Activated CD4-positive, alpha-beta T cell treated with anti-CD3 and anti-CD28 coated beads, Interleukin-2, Interleukin-4, amounts not matched to agents 100 ng/mL and 50 ng/mL, durations not matched to agents 16 hours and 8 hours (primary cell): ENCODE measurements at regions not wholly inside any gene's neighbourhood (a gene's known extent, or its start where the extent isn't known, plus 50 kb on each side); places are given as distances from the start of the nearest gene placed in this dataset.
A peak's percentile ranks its signal among the peaks of the same experiment; 100 is the strongest.

Source experiments
- DNase-seq: peaks from one replicate; pipeline ENCODE4 v3.0.0-alpha.2; 2020; ENCODE audit warnings: low spot score

DNA sequence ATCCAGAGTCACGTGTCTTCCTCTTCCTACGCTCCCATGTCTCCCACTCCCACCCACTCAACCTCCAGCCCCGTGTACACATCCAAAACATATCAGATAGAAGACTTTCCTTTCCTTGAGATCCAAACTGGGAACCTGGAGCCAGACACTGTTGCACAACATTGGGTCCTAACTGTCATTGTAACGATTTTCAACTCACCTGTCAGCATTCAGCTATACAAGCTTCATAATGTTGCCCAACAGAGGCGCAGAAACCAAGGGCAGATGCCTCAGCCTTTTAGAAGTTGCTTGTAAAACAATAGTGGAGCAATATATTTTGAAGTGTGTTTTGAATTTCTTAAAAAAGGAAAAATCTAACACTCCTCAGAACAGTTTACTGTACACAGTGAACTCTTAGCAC, 84.9 kb upstream of the GLIS3 start:
- no peak for DNase-seq

- no peak for DNase-seq
Measured at GRCh38 chr9:4382722-4383317, 83.0 kb upstream of the GLIS3 start.

DNA sequence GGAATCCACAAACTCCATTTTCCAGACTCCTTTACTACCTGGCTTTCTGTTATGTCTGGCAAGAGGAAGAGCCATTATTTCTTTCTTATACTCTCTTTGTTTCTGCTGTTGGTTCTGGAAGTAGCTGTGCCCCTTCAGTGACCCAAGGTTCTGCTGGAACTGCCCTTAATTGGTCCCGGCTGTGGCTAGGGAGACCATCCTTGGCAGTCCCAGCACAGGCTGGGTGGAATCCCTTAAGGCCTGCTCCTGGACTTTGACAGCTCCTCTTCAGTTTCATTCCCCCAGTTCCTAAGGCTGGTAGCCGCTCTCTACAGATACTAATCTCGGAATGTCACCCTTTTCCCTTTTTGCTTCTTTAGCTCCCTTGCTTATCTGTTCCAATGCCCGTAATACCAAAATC, 81.9 kb upstream of the GLIS3 start:
- no peak for DNase-seq

GRCh38 chr9:4380406-4380805, 80.5 kb upstream of the GLIS3 start:
- no peak for DNase-seq

GRCh38 chr9:4375424-4376200, 75.7 kb upstream of the GLIS3 start:
- peak; percentile 4 for DNase-seq

DNA sequence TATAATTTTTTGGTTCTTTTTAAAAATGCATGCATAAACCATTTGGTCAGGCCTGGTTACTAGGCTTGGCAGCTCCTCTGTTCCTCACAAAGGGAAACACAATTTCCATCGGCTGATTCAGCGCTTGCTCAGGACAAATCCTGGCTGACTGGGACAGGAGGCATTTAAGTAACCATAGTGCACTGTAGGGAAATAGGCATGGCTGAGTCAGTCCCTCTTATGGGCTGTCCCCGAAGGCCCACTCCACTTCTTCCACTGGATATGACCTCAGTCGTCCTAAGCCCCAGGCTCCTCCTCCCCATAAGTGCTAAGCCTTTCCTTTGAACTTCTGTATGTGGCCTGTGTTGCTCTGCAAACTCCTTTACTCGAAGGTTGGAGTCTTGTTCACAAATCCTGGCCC, 71.2 kb upstream of the GLIS3 start:
- DNase-seq, result no peak

GRCh38 chr9:4370501-4370900, 70.6 kb upstream of the GLIS3 start:
- no peak for DNase-seq

- DNase-seq, result peak; percentile 38
Measured at GRCh38 chr9:4366591-4367330, 66.9 kb upstream of the GLIS3 start.

- no peak for DNase-seq
Measured at GRCh38 chr9:4365055-4365454, 65.2 kb upstream of the GLIS3 start.

- DNase-seq, result no peak
Measured at GRCh38 chr9:4362281-4362680, 62.4 kb upstream of the GLIS3 start.

DNA sequence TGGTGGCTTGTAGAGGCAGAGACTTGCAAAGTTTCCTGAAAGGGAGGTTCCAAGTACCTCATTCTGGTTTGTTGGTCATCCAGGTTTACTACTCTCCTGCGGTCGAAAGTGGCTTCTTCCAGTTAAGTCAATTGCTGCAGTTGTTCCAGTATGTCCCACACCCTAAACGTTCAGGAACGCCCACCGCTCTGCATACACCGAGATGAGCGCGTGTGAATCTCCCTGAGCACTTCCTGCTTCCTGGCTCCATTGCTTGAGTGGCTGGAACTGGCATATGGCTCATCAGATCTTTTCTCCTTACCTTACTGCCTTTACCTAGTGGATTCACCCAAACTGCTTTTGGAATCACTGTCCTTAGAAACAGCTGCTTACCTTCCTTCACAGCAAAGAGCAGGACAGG, 59.1 kb upstream of the GLIS3 start:
- no peak for DNase-seq

DNA sequence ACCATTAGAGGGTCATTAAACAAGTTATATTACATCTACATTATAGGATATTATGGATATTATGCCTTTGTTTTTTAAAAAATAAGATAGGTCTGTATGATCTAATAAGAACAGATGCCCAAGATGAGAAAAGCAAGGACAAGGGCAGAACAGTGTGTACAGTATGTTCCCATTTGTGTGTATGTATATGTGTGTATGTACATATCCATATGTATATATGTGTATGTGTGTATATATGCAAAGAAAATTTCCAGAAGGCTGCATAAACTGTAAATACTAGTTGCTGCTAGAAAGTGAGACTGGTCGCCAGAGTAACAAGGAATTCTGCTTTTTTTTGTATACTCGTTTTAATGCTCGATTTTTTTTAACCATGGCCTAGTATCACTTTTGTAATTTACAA, 58.1 kb upstream of the GLIS3 start:
- DNase-seq, result no peak

- DNase-seq, result no peak
Measured at GRCh38 chr9:4356306-4356705, 56.4 kb upstream of the GLIS3 start.

DNA sequence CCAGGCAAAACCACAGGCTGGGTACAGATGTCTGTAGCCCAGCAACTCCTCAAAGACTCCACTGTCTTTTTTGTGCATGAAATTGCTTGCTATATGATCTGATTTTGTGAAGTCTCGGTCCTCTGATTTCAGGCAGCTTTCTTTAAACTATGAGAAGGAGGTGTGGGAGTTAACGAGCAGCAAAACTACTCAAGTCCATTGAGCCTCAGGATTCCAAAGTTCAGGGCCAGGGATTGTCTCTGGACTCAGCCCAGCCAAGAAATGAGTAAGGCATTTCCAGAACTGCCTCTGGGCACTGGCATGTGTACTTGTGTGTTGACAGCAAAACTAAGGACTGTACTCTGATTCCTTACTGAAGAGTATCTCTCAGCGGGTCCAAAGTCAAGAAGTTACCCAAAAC, 53.4 kb upstream of the GLIS3 start:
- no peak for DNase-seq

GRCh38 chr9:4349816-4350418, 50.0 kb upstream of the GLIS3 start:
- DNase-seq, result no peak
